ENCODE measurements at regions not wholly inside any gene's neighbourhood (a gene's known extent, or its start where the extent isn't known, plus 50 kb on each side); places are given as distances from the start of the nearest gene placed in this dataset.

DNA sequence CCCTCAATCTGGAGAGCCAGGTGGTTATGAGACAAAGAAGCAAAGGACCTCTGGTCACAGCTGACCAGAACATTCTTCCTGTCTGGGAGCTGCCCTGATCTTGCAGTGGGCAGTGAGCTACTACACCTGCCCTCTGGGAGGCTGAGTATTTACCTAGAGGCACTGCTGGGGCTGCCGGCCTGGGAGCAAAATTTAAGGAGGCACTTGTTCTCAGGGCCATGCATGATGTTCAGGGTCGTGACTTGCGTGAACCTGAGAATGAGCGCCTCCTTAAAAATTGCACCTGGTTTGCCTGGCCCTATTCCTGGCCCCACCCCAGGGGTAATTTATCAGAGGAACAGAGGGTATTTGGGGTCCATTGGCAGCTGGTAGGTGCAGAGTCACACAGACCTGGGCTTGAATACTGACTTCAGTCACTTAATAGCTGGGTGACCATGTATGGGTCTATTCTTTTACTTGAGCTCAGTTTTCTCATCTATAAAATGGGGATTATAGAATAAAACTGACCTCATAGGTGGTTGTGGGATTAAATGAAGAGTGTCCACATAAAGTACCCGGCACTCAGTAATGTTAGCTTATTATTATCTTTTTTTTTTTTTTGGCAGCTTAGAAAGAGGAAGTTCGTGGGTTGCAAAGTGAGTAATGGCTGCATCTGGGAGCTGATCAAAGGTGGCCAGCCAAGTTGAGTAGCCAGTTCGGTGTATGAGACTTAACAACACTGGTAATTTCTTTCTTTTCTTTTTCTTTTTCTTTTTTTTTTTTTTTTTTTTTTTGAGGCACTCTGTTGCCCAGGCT, 107.4 kb upstream of the MED13L start:
- TF ChIP-seq CTCF (optimal IDR thresholded peaks at IDR 0.05 in 1 of 3, IDR thresholded peaks at IDR 0.05 in 1 of 3, conservative IDR thresholded peaks at IDR 0.05 in 1 of 3; ENCODE audit: extremely low read depth in 1 of 3, insufficient read depth in 2 of 3, low read length in 3 of 3) (no peak), EZH2 (IDR thresholded peaks at IDR 0.05; ENCODE audit: low read length) (no peak)
- no peak overlapping the region for H3K4me3 ChIP-seq (ENCODE audit: control insufficient read depth in 2 of 3, extremely low read depth in 1 of 3, insufficient read depth in 2 of 3, low read depth in 1 of 3, low read length in 3 of 3)
- no peaks in the 10 kb centered on the region for H3K9me3 ChIP-seq (ENCODE audit: control insufficient read depth, low read depth, low read length)
- peaks cover 21% of the 10 kb centered on the region for H3K4me1 ChIP-seq (ENCODE audit: control insufficient read depth, extremely low read depth, insufficient read depth, low read length)
- H2AFZ ChIP-seq (ENCODE audit: control insufficient read depth, low read length), result no peak overlapping the region
- no peaks in the 10 kb centered on the region for H4K20me1 ChIP-seq (ENCODE audit: control insufficient read depth, extremely low read depth, insufficient read depth, low read length)
- H3K79me2 ChIP-seq (ENCODE audit: control insufficient read depth, insufficient read depth, low read length), result no peaks in the 10 kb centered on the region
- DNase-seq (ENCODE audit: low read depth, low spot score), result no peak
- no peak overlapping the region for H3K9ac ChIP-seq (ENCODE audit: control insufficient read depth, extremely low read depth, insufficient read depth, low read length)
- H3K4me2 ChIP-seq (ENCODE audit: control insufficient read depth, extremely low read depth, insufficient read depth, low read depth, low read length), result no peak overlapping the region
- FAIRE-seq, result no peak
- no peaks in the 10 kb centered on the region for H3K36me3 ChIP-seq (ENCODE audit: control insufficient read depth in 2 of 2, extremely low read depth in 1 of 2, insufficient read depth in 2 of 2, low read length in 2 of 2)
- dilution Hi-C loops (cut with MboI; ENCODE audit: extremely low pct_ligation_motif_present, low sequenced_read_pairs), result no loop called here
- H3K27me3 ChIP-seq (ENCODE audit: control insufficient read depth, extremely low read depth, insufficient read depth, low read length), result no peaks in the 10 kb centered on the region
- no peaks in the 10 kb centered on the region for H3K9me1 ChIP-seq (ENCODE audit: control insufficient read depth, extremely low read depth, insufficient read depth, low read length)
- no peak overlapping the region for H3K27ac ChIP-seq (ENCODE audit: control insufficient read depth, insufficient read depth, low read length)

DNA sequence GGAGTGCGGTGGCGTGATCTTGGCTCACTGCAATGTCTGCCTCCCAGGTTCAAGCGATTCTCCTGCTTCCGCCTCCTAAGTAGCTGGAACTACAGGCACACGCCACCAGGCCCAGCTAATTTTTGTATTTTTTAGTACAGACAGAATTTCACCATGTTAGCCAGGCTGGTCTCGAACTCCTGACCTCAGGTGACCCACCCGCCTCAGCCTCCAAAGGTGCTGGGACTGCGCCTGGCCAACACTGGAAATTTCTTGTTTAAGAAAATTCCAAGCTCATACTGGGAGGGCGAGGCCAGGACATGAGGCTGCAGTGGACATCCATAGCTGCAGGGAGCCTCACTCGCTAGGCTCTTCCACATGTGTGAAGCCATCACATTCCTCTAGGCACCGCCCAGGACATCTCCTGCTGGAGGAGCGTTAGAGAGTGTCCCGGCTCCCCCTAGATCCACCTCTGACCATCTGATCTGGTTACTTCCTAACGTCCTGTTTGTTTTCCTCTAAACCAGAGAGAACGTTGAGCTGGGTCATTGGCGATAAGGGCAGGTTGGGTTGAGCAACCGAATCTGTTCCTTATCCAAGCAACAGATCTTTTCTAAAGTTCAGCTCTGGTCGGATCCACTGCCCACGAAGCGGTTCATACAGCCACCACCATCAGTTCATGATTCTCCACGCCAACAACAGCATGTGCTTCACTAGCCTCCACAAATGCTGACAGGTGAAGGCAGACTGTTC, 108.2 kb upstream of the MED13L start:
- Histone ChIP-seq H3K4me3 (ENCODE audit: control insufficient read depth in 2 of 3, extremely low read depth in 1 of 3, insufficient read depth in 2 of 3, low read depth in 1 of 3, low read length in 3 of 3) (no peak overlapping the region), H3K27ac (ENCODE audit: control insufficient read depth, insufficient read depth, low read length) (no peak overlapping the region), H3K4me2 (ENCODE audit: control insufficient read depth, extremely low read depth, insufficient read depth, low read depth, low read length) (no peak overlapping the region), H3K9ac (ENCODE audit: control insufficient read depth, extremely low read depth, insufficient read depth, low read length) (no peak overlapping the region), H3K4me1 (ENCODE audit: control insufficient read depth, extremely low read depth, insufficient read depth, low read length) (peaks cover 28% of the 10 kb centered on the region), H3K79me2 (ENCODE audit: control insufficient read depth, insufficient read depth, low read length) (no peaks in the 10 kb centered on the region), H3K9me3 (ENCODE audit: control insufficient read depth, low read depth, low read length) (no peaks in the 10 kb centered on the region), H3K27me3 (ENCODE audit: control insufficient read depth, extremely low read depth, insufficient read depth, low read length) (no peaks in the 10 kb centered on the region), H2AFZ (ENCODE audit: control insufficient read depth, low read length) (no peak overlapping the region), H3K9me1 (ENCODE audit: control insufficient read depth, extremely low read depth, insufficient read depth, low read length) (no peaks in the 10 kb centered on the region), H3K36me3 (ENCODE audit: control insufficient read depth in 2 of 2, extremely low read depth in 1 of 2, insufficient read depth in 2 of 2, low read length in 2 of 2) (no peaks in the 10 kb centered on the region), H4K20me1 (ENCODE audit: control insufficient read depth, extremely low read depth, insufficient read depth, low read length) (no peaks in the 10 kb centered on the region)
- no peak for TF ChIP-seq EZH2 (IDR thresholded peaks at IDR 0.05; ENCODE audit: low read length)
- no peak for TF ChIP-seq CTCF (optimal IDR thresholded peaks at IDR 0.05 in 1 of 3, IDR thresholded peaks at IDR 0.05 in 1 of 3, conservative IDR thresholded peaks at IDR 0.05 in 1 of 3; ENCODE audit: extremely low read depth in 1 of 3, insufficient read depth in 2 of 3, low read length in 3 of 3)
- DNase-seq (ENCODE audit: low read depth, low spot score) (no peak), FAIRE-seq (no peak)
- dilution Hi-C loops (cut with MboI; ENCODE audit: extremely low pct_ligation_motif_present, low sequenced_read_pairs), result no loop called here
